HEK293T (cell line): ENCODE measurements at regions not wholly inside any gene's neighbourhood (a gene's known extent, or its start where the extent isn't known, plus 50 kb on each side); places are given as distances from the start of the nearest gene placed in this dataset.

Experiments used
- CTCF ChIA-PET: fragments of 350-600 bp; formaldehyde crosslinking; extraction: SDS; loops from one replicate; lab custom pipeline; 2021; ENCODE audit warnings: antibody characterized with exemption, inconsistent platforms; lab: Yijun Ruan, JAX
- POLR2A ChIA-PET: fragments of 350-600 bp; formaldehyde crosslinking; extraction: SDS; loops from one replicate; lab custom pipeline; 2020; ENCODE audit warnings: antibody characterized with exemption, inconsistent platforms; lab: Yijun Ruan, JAX
- DNase-seq: peaks from one replicate; pipeline ENCODE4 v3.0.0; 2012; ENCODE audit warnings: mixed read lengths; ENCODE audit errors: extremely low spot score
- ARNT ChIP-seq: fragments of 450-650 bp; IDR thresholded peaks from 2 replicates; pipeline ENCODE4 v1.6.1; 2017; ENCODE audit warnings: mild to moderate bottlenecking
- BHLHE40 ChIP-seq: fragments of 450-650 bp; IDR thresholded peaks from 2 replicates; pipeline ENCODE4 v1.6.1; 2016; ENCODE audit warnings: mild to moderate bottlenecking, moderate library complexity, borderline replicate concordance
- CTBP1 ChIP-seq: fragments of 450-650 bp; IDR thresholded peaks from 2 replicates; pipeline ENCODE4 v1.6.1; 2016; ENCODE audit warnings: borderline replicate concordance
- ELF4 ChIP-seq: fragments of 450-650 bp; IDR thresholded peaks from 2 replicates; pipeline ENCODE4 v1.6.1; 2017; ENCODE audit warnings: antibody characterized with exemption
- FOXA1 ChIP-seq: fragments of 450-650 bp; IDR thresholded peaks from 2 replicates; pipeline ENCODE4 v1.6.1; 2016; ENCODE audit warnings: mild to moderate bottlenecking
- FOXK2 ChIP-seq: fragments of 450-650 bp; IDR thresholded peaks from 2 replicates; pipeline ENCODE4 v1.6.1; 2016; ENCODE audit warnings: mild to moderate bottlenecking
- FOXM1 ChIP-seq: fragments of 450-650 bp; IDR thresholded peaks from 2 replicates; pipeline ENCODE4 v1.6.1; 2017; ENCODE audit warnings: mild to moderate bottlenecking, borderline replicate concordance
- HDGF ChIP-seq: fragments of 450-650 bp; IDR thresholded peaks from 2 replicates; pipeline ENCODE4 v1.6.1; 2017; ENCODE audit warnings: antibody characterized with exemption, borderline replicate concordance
- L3MBTL2 ChIP-seq: fragments of 450-650 bp; conservative IDR thresholded peaks from 2 replicates; pipeline ENCODE4 v1.6.1; 2016; ENCODE audit warnings: mild to moderate bottlenecking
- LEF1 ChIP-seq: fragments of 450-650 bp; IDR thresholded peaks from 2 replicates; pipeline ENCODE4 v1.6.1; 2017; ENCODE audit warnings: mild to moderate bottlenecking, borderline replicate concordance
- NFRKB ChIP-seq: fragments of 450-650 bp; IDR thresholded peaks from 2 replicates; pipeline ENCODE4 v1.6.1; 2016; ENCODE audit warnings: mild to moderate bottlenecking, moderate library complexity
- SP1 ChIP-seq: fragments of 450-650 bp; IDR thresholded peaks from 2 replicates; pipeline ENCODE4 v1.6.1; 2017
- SUZ12 ChIP-seq: fragments of 450-650 bp; IDR thresholded peaks from 2 replicates; pipeline ENCODE4 v1.6.1; 2016; ENCODE audit warnings: mild to moderate bottlenecking
- TARDBP ChIP-seq: fragments of 450-650 bp; IDR thresholded peaks from 2 replicates; pipeline ENCODE4 v1.6.1; 2016
- ZNF384 ChIP-seq: fragments of 450-650 bp; IDR thresholded peaks from 2 replicates; pipeline ENCODE4 v1.6.1; 2016
- TF ChIP-seq, protein P1 (sequence below): fragments of 450-650 bp; IDR thresholded peaks from 2 replicates; pipeline ENCODE4 v1.6.1; 2016

DNA sequence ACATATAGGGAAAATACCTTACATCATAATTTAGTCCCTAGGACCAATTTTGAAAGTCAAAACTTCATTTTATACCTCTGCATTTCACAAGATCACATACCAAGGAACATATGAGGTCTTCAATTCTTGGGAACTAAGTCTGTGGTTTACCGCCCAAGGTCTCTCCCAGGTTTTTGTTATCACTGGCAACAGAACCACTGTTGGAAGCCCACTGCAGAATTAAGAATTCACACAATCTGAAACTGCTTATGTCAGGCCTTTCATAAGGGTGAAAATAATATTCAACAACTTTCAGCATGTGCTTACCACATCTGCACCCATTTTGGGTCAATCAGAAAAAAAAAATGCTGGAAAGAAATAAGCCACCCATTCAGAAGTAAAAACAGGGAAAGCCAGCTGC, 107.2 kb upstream of the MME start:
- no peak for DNase-seq
- POLR2A ChIA-PET = no interaction called here
- no peak for TF ChIP-seq LEF1
- TF ChIP-seq NFRKB = no peak
- TF ChIP-seq BHLHE40 = no peak
- TF ChIP-seq ARNT = no peak
- TF ChIP-seq FOXA1 = no peak
- TF ChIP-seq CTBP1 = no peak
- no peak for TF ChIP-seq SUZ12
- no peak for TF ChIP-seq ELF4
- TF ChIP-seq, protein P1, sequence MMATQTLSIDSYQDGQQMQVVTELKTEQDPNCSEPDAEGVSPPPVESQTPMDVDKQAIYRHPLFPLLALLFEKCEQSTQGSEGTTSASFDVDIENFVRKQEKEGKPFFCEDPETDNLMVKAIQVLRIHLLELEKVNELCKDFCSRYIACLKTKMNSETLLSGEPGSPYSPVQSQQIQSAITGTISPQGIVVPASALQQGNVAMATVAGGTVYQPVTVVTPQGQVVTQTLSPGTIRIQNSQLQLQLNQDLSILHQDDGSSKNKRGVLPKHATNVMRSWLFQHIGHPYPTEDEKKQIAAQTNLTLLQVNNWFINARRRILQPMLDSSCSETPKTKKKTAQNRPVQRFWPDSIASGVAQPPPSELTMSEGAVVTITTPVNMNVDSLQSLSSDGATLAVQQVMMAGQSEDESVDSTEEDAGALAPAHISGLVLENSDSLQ = no peak
- no peak for TF ChIP-seq ZNF384
- no peak for TF ChIP-seq HDGF
- no peak for TF ChIP-seq SP1
- CTCF ChIA-PET = no interaction called here

DNA sequence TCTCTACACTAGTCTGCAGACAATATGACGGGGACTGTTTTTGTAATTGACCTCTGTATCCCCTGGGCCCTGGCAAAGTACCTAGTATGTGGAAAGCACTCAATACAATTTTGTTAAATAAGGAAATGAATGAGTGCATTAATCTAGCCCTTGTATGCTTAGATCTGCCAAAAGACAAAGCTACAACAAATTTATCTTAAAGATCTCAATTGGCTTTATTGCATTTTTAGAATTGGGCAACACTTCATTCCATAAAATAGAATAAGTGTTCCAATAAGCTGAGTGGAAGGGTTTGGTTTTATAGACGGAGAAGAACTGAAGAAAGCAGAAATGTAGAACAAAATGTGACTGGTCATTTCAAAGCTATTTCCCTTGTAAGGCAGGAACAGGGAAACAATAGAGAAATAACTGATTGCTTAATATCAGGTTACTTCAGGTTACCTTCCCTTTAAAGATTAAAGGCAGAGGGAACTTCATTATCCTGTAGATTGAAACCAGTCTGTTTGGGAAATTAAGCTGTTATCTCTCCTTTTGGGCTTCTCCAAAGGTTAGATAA, 108.3 kb upstream of the MME start:
- TF ChIP-seq BHLHE40 (no peak), L3MBTL2 (no peak), FOXK2 (no peak), FOXA1 (no peak), LEF1 (no peak), SUZ12 (no peak), ELF4 (no peak), ZNF384 (no peak), CTBP1 (no peak), SP1 (no peak), ARNT (no peak), TARDBP (no peak), FOXM1 (no peak)
- TF ChIP-seq, protein P1 = no peak
- ChIA-PET POLR2A (no interaction called here), CTCF (no interaction called here)
- no peak for DNase-seq

DNA sequence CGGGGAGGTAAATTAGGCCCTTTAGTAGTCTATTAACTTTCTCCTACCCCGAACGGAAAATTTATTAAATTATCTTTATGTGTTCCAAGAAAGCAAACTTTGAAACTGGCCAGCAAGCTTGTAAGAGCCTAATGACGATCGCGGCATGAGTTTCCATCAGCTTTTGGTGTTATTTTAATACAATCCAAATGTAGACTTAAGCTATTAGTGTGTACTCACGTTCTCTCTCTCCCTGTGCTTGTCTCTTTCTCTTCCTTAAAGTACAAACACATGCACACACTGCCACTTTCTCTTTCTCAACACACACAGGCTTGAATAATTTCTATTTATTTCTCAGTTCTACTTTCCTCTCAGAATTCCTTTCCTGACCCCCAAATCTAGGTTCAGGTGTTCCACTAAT, 108.8 kb upstream of the MME start:
- ChIA-PET POLR2A (no interaction called here), CTCF (no interaction called here)
- DNase-seq = no peak
- TF ChIP-seq BHLHE40 = no peak
- TF ChIP-seq SUZ12 = no peak
- no peak for TF ChIP-seq LEF1
- no peak for TF ChIP-seq L3MBTL2
- TF ChIP-seq FOXM1 = no peak
- TF ChIP-seq TARDBP = no peak
- TF ChIP-seq, protein P1 = no peak
- TF ChIP-seq SP1 = no peak
- TF ChIP-seq CTBP1 = no peak
- no peak for TF ChIP-seq ARNT
- no peak for TF ChIP-seq NFRKB
- no peak for TF ChIP-seq FOXK2

DNA sequence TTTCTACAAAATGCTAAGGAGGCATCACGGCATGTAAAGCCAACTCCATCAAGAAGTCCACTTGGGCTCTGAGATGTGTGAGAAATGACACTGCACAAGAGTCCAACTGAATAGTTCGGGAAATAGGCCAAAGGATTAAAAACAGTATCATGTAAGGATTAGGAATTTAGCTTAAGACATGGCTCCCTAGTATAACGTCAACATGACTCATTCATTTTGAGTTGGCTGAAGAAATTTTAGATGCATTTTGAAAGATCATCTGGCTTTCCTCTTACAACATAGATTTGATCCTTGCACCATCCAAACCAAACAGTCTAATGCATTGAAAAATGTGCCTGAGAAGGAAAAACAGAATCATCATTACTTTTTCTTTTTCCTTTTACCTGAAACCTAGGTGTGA, 109.3 kb upstream of the MME start:
- TF ChIP-seq SUZ12 = no peak
- TF ChIP-seq, protein P1 = no peak
- TF ChIP-seq LEF1 = no peak
- no peak for DNase-seq
- POLR2A ChIA-PET = no interaction called here
- CTCF ChIA-PET = no interaction called here

DNA sequence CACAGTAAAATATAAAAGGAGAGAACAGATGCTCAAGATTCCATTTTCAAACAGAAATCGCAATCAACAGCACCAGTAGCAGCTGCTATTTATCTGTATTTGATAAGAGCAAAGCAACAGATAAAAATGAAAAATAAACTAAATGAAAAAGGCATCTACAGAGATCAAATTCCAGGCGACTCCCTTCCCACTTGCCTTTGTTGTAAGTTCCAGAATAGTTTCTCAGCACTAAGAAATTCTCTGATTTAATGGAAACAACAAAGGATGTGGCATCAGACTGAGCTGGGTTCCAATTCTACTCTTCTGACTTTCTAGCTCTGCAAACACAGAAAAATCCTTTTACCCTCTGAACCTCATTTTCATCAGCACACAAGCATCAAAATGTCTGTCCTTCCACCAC, 110.8 kb upstream of the MME start:
- TF ChIP-seq HDGF (no peak), FOXK2 (no peak), ELF4 (no peak), BHLHE40 (no peak), ZNF384 (no peak), ARNT (no peak), TARDBP (no peak), SUZ12 (no peak), FOXM1 (no peak), SP1 (no peak), L3MBTL2 (no peak), CTBP1 (no peak), FOXA1 (no peak), NFRKB (no peak), LEF1 (no peak)
- TF ChIP-seq, protein P1 = no peak
- no peak for DNase-seq
- ChIA-PET POLR2A (no interaction called here), CTCF (no interaction called here)

DNA sequence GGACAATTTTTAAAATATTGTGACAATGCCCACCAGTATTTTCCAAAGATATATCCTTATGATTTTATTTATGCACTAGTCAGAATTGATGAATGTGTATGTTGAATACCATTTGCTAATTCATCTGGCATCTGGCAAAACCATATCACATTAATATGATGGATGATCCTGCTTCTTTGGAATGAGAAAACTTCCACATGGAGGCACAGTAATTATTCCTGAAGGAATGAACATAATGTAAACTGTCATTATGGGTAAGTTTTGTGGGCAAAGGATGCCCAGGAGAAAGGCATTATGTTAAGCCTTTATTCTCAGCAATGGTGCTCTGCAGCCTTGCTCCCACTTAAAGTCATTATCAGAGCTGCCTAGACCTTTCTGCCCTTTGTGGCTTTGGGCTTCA, 113.0 kb upstream of the MME start:
- POLR2A ChIA-PET = no interaction called here
- CTCF ChIA-PET = no interaction called here
- no peak for TF ChIP-seq NFRKB
- no peak for TF ChIP-seq SP1
- no peak for TF ChIP-seq L3MBTL2
- TF ChIP-seq CTBP1 = no peak
- TF ChIP-seq TARDBP = no peak
- no peak for TF ChIP-seq FOXA1
- TF ChIP-seq LEF1 = no peak
- TF ChIP-seq, protein P1 = no peak
- no peak for TF ChIP-seq ELF4
- no peak for TF ChIP-seq ARNT
- TF ChIP-seq HDGF = no peak
- TF ChIP-seq BHLHE40 = no peak
- no peak for TF ChIP-seq FOXK2
- TF ChIP-seq SUZ12 = no peak
- no peak for TF ChIP-seq ZNF384
- no peak for TF ChIP-seq FOXM1
- DNase-seq = no peak
